ENCODE measurements at regions not wholly inside any gene's neighbourhood (a gene's known extent, or its start where the extent isn't known, plus 50 kb on each side); places are given as distances from the start of the nearest gene placed in this dataset.

GRCh38 chr10:28049286-28049685 lies 50.4 kb upstream of the ODAD2 start:
- Histone ChIP-seq H3K36me3 (ENCODE audit: control insufficient read depth in 2 of 2, insufficient read depth in 1 of 2, low read length in 2 of 2) (no peaks in the 10 kb centered on the region), H3K4me1 (ENCODE audit: control insufficient read depth, insufficient read depth, low read length) (no peaks in the 10 kb centered on the region), H3K9me3 (ENCODE audit: control insufficient read depth, insufficient read depth, low read depth, low read length) (no peaks in the 10 kb centered on the region), H3K4me3 (ENCODE audit: low read depth, low read length) (no peak overlapping the region), H3K27ac (ENCODE audit: extremely low read depth, low read depth, low read length) (no peak overlapping the region)
- TF ChIP-seq ZBTB10 (tag by site-specific recombination; IDR thresholded peaks at IDR 0.05) = no peak
- TF ChIP-seq ZNF174 (tag by site-specific recombination; IDR thresholded peaks at IDR 0.05) = no peak
- TF ChIP-seq GFI1B (tag by site-specific recombination; IDR thresholded peaks at IDR 0.05) = no peak
- no peak for TF ChIP-seq ZNF692 (tag by site-specific recombination; IDR thresholded peaks at IDR 0.05)
- TF ChIP-seq FEZF1 (tag by site-specific recombination; IDR thresholded peaks at IDR 0.05) = no peak
- no peak for TF ChIP-seq HOXC10 (CRISPR knock-in tag; IDR thresholded peaks at IDR 0.05)
- ChIA-PET POLR2A (no interaction called here), CTCF (no interaction called here)
